ENCODE measurements at regions not wholly inside any gene's neighbourhood (a gene's known extent, or its start where the extent isn't known, plus 50 kb on each side); places are given as distances from the start of the nearest gene placed in this dataset.

DNA sequence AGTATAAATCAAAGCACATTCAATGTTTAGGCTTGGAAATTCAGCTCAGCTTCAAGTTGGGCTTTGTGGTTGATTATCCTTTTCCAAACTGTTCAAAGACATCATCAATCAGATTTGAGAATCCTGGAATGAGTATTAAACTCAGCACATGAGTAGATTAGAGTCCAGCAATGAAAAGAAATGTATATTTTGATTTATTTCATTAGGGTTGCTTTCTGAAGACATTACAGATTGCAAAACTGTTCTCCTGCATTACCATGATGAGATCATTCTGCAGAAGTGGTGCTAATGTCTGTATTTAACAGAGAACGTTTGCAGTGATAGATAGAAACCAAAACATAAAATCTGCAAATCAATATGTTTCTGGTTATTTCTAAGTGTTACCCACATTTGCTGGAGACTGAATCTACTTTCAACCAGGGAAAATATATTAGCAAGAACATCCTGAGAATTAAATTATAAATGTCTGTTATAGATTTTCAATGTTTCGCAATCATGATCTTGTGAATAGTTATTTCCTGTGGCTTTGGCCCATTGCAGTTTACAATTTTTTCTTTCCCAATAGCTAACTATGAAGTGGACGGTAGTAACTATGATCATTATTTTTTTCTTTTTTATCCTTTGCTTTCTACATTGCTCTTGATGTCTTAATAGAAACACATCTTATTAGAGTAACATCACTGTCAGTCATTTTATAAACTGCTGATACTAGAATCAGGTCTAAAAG lies 1125.7 kb upstream of the GOT2 start:
- TF ChIP-seq CTCF (conservative IDR thresholded peaks at IDR 0.05 in 1 of 2, IDR thresholded peaks at IDR 0.05 in 1 of 2; ENCODE audit: extremely low read depth in 1 of 2, insufficient read depth in 1 of 2, low read depth in 1 of 2, low read length in 2 of 2) (no peak), EZH2 (IDR thresholded peaks at IDR 0.05; ENCODE audit: borderline replicate concordance, low read length) (no peak)
